Nephron progenitor cell (in vitro differentiated cells): ENCODE measurements at regions not wholly inside any gene's neighbourhood (a gene's known extent, or its start where the extent isn't known, plus 50 kb on each side); places are given as distances from the start of the nearest gene placed in this dataset.

Experiments
- DNase-seq: peaks from one replicate; pipeline ENCODE4 v3.0.0; 2021
- H3K27ac Mint-ChIP-seq: 2 replicates; pipeline ENCODE4 v1.8.0; 2021; ENCODE audit warnings: mild to moderate bottlenecking, moderate library complexity, mixed read lengths
- H3K27me3 Mint-ChIP-seq: 2 replicates; pipeline ENCODE4 v1.8.0; 2021; ENCODE audit warnings: mild to moderate bottlenecking, low read depth, mixed read lengths; ENCODE audit not compliant: poor library complexity
- H3K36me3 Mint-ChIP-seq: 2 replicates; pipeline ENCODE4 v1.8.0; 2021; ENCODE audit warnings: low read depth, mixed read lengths
- H3K4me1 Mint-ChIP-seq: 2 replicates; pipeline ENCODE4 v1.8.0; 2021; ENCODE audit warnings: mixed read lengths
- H3K4me3 Mint-ChIP-seq: 2 replicates; pipeline ENCODE4 v1.8.0; 2021; ENCODE audit warnings: mild to moderate bottlenecking, moderate library complexity, mixed read lengths
- H3K9me3 Mint-ChIP-seq: 2 replicates; pipeline ENCODE4 v1.8.0; 2021; ENCODE audit warnings: mild to moderate bottlenecking, moderate library complexity, mixed read lengths
- TF ChIP-seq, protein P1 (sequence below): fragments of 200-600 bp; sonication (generic); IDR thresholded peaks from 2 replicates; pipeline ENCODE4 v1.5.0; 2021; ENCODE audit warnings: antibody characterized with exemption

DNA sequence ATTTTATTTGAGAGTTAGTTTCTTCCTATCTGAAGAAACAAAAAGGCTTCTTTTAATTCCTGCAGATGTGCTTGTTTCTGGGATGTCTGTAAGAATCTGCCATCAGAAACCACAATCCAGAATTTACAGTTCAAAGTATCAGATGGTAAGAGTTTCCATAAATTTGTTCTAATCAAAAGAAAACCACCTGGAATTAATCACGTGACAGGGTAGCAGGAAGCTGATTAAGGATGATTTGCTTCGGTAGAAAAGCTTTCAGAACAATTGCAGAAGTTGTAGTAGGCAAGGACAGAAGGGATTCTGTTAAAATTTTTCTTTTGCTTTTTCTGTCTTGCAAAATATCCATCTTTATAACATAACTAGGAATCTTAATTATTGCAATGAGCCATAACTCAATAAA, 1975.1 kb upstream of the AGA start:
- Mint-ChIP-seq H3K4me3 (no peak overlapping the region), H3K27me3 (peaks cover 2% of the 10 kb centered on the region), H3K36me3 (no peaks in the 10 kb centered on the region), H3K27ac (no peak overlapping the region), H3K4me1 (peaks cover 64% of the 10 kb centered on the region), H3K9me3 (no peaks in the 10 kb centered on the region)
- TF ChIP-seq, protein P1, sequence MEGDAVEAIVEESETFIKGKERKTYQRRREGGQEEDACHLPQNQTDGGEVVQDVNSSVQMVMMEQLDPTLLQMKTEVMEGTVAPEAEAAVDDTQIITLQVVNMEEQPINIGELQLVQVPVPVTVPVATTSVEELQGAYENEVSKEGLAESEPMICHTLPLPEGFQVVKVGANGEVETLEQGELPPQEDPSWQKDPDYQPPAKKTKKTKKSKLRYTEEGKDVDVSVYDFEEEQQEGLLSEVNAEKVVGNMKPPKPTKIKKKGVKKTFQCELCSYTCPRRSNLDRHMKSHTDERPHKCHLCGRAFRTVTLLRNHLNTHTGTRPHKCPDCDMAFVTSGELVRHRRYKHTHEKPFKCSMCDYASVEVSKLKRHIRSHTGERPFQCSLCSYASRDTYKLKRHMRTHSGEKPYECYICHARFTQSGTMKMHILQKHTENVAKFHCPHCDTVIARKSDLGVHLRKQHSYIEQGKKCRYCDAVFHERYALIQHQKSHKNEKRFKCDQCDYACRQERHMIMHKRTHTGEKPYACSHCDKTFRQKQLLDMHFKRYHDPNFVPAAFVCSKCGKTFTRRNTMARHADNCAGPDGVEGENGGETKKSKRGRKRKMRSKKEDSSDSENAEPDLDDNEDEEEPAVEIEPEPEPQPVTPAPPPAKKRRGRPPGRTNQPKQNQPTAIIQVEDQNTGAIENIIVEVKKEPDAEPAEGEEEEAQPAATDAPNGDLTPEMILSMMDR, result no peak
- DNase-seq, result no peak

DNA sequence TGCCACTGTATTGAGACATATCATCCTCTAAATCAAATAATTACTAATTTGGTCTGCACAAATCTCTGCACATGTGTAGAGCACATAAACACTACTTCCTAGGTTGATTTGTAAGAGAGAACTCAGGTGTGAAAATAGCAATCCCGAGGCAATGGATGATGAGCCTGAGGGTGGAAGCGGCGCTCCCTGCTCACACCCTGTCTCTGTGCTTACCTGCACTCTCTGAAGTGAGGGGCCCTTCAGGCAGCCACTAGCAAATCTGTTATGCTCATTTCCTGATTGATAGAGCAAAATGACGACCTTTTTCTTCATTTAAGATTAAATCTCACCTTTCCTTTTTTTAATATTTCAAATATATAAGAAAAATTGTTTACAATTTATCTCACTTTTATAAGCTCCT, 1995.7 kb upstream of the AGA start:
- TF ChIP-seq, protein P1, result no peak
- no peak overlapping the region for H3K4me3 Mint-ChIP-seq
- H3K4me1 Mint-ChIP-seq, result peaks cover 6% of the 10 kb centered on the region
- no peak overlapping the region for H3K27ac Mint-ChIP-seq
- DNase-seq, result no peak
- no peaks in the 10 kb centered on the region for H3K27me3 Mint-ChIP-seq
- no peaks in the 10 kb centered on the region for H3K36me3 Mint-ChIP-seq
- H3K9me3 Mint-ChIP-seq, result peaks cover 3% of the 10 kb centered on the region

DNA sequence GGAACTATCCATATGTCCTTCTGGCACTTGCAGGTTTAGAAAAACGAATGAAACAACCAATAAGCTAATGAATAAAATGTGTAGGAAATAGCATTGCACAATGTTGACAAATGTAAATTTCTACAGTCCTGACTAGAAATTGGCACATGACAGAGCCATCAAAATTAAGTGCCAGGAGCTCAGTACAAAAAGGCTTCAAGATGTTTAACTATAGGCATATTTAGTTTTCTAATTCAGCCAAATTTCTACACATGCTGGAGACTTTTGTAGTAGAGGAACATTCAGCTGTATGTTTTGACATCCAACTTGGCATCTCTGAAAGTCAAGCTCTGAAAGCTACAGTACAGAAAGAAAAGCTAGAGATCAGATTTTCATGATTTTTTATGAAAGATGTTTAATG, 1999.4 kb upstream of the AGA start:
- TF ChIP-seq, protein P1, result no peak
- Mint-ChIP-seq H3K36me3 (no peaks in the 10 kb centered on the region), H3K27me3 (no peaks in the 10 kb centered on the region), H3K27ac (no peak overlapping the region), H3K4me1 (peaks cover 6% of the 10 kb centered on the region), H3K4me3 (no peak overlapping the region), H3K9me3 (peaks cover 3% of the 10 kb centered on the region)
- DNase-seq, result no peak

DNA sequence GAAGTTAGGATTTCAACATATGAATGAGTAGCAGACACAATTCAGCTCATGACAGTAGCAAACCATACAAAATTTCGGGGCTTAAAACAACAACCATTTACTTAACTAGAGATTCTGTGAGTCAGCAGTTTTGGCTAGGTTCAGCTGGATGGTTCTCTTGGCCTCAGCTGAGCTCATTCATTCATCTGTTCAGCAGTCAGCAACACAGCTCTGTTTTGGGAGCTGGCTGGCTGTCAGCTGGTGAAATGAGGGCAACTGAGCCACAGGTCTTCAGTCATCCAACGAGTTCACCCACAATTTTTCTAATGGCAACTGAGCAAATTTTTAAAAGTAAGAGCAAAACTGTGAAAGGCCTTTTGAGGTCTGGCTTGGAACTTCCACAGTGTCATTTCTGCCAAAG, 2005.1 kb upstream of the AGA start:
- Mint-ChIP-seq H3K9me3 (no peaks in the 10 kb centered on the region), H3K27ac (no peak overlapping the region), H3K36me3 (no peaks in the 10 kb centered on the region), H3K4me3 (no peak overlapping the region), H3K27me3 (no peaks in the 10 kb centered on the region), H3K4me1 (no peaks in the 10 kb centered on the region)
- TF ChIP-seq, protein P1, result no peak
- DNase-seq, result no peak

DNA sequence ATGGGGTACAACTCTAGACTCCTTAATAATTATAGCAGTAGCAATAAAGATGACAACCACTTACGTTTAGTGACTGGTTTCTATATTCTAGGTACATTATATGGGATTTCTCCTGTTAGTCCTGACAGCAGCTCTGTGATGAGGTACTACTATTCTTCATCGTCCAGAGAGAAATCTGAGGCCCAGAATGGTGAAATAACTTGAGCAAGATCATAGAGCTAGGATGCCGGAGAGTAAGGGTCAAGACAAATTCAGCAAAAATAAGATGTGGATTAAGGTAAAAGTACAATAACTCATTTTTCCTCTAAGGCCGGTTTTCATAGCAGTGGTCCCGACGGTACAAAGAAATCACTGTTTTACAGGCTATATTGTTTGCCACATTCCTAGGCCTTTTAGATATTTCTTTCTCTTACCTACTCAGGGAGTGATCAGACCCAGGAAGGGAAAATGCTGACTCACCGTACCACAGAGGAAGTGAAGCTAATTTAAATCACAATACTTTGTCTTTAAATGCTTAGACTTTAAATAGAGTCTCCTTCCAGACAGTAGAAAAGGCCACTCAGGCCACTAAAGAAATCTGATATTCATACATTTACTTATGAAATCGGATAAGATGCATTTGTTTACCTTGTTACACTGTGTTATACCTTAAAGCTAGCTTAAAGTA, 2023.0 kb upstream of the AGA start:
- H3K27ac Mint-ChIP-seq, result peak overlapping the region; percentile 17
- TF ChIP-seq, protein P1, result no peak
- no peak for DNase-seq
- H3K4me1 Mint-ChIP-seq, result peaks cover 12% of the 10 kb centered on the region
- H3K9me3 Mint-ChIP-seq, result peaks cover 3% of the 10 kb centered on the region
- H3K36me3 Mint-ChIP-seq, result no peaks in the 10 kb centered on the region
- no peak overlapping the region for H3K4me3 Mint-ChIP-seq
- no peaks in the 10 kb centered on the region for H3K27me3 Mint-ChIP-seq

DNA sequence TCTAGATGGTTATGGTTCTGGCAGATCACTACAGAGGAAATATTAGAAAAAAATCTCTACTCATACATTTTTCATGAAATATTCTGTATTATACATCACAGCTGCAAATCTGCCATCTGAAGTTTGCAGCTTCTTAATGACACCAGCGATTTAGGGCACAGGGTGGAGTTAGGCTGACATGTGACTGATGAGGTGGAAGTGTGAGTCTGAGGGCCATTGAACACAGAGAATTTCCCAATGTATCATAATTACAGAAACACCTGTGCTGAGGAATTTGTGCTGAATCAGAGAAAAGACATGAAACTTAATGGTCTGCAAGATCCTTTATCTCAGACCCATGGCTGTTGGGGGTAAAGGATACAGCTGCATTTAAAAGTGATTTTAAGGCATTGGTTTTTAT, 2025.6 kb upstream of the AGA start:
- no peak for DNase-seq
- TF ChIP-seq, protein P1, result no peak
- H3K4me3 Mint-ChIP-seq, result no peak overlapping the region
- H3K4me1 Mint-ChIP-seq, result peaks cover 12% of the 10 kb centered on the region
- H3K9me3 Mint-ChIP-seq, result no peaks in the 10 kb centered on the region
- no peaks in the 10 kb centered on the region for H3K36me3 Mint-ChIP-seq
- peak overlapping the region; percentile 52 for H3K27ac Mint-ChIP-seq
- H3K27me3 Mint-ChIP-seq, result no peaks in the 10 kb centered on the region
